SK-N-SH (cell line): ENCODE measurements at regions not wholly inside any gene's neighbourhood (a gene's known extent, or its start where the extent isn't known, plus 50 kb on each side); places are given as distances from the start of the nearest gene placed in this dataset.

Experiments
- CTCF ChIA-PET: fragments of 300-600, 350-600 bp; formaldehyde crosslinking; extraction: SDS; loops from one replicate; lab custom pipeline; 2021; lab: Yijun Ruan, JAX
- POLR2A ChIA-PET: fragments of 350-600 bp; sonication (Branson Sonifier 250); formaldehyde crosslinking; extraction: SDS; loops from one replicate; lab custom pipeline; 2020; ENCODE audit warnings: antibody characterized with exemption, inconsistent platforms; lab: Yijun Ruan, JAX
- DNase-seq: peaks from one replicate; pipeline ENCODE4 v3.0.0; 2012
- H2AFZ ChIP-seq: fragments of 200-600 bp; sonication (generic); 2 replicates; pipeline ENCODE4 v1.8.1; 2016; ENCODE audit warnings: antibody characterized with exemption, mild to moderate bottlenecking, low read depth
- H3F3A ChIP-seq: fragments of 200-600 bp; sonication (generic); replicated peaks from 2 replicates; pipeline ENCODE3; 2016; ENCODE audit warnings: antibody characterized with exemption, mild to moderate bottlenecking; ENCODE audit not compliant: insufficient read depth
- H3K27ac ChIP-seq, 2 experiments: fragments of 200-500 bp in 1 of 2; fragments of 200-600 bp in 1 of 2; sonication (Bioruptor generic) in 1 of 2; sonication (generic), shearing (Covaris generic) in 1 of 2; 2 replicates each; pipeline versions ENCODE4 v1.5.1 to v1.6.1; 2014 to 2016; ENCODE audit warnings: low read depth in 2 of 2, inconsistent platforms in 1 of 2, low read length in 1 of 2, mild to moderate bottlenecking in 1 of 2, mixed read lengths in 1 of 2
- H3K27me3 ChIP-seq: fragments of 200-600 bp; sonication (generic), shearing (Covaris generic); 2 replicates; pipeline ENCODE4 v1.6.1; 2016; ENCODE audit warnings: mixed run types; ENCODE audit not compliant: insufficient read depth
- H3K36me3 ChIP-seq, 2 experiments: fragments of 200-500 bp in 1 of 2; fragments of 200-600 bp in 1 of 2; sonication (Bioruptor generic) in 1 of 2; sonication (generic) in 1 of 2; replicated peaks in 1 of 2; 2 replicates each; pipeline versions ENCODE3 to v1.5.1; 2014 to 2016; ENCODE audit warnings: low read length in 1 of 2, mild to moderate bottlenecking in 1 of 2; ENCODE audit not compliant: insufficient read depth in 2 of 2, control insufficient read depth in 1 of 2
- H3K4me1 ChIP-seq, 2 experiments: fragments of 200-500 bp in 1 of 2; fragments of 200-600 bp in 1 of 2; sonication (Bioruptor generic) in 1 of 2; sonication (generic), shearing (Covaris generic) in 1 of 2; 2 replicates each; pipeline versions ENCODE4 v1.5.1 to v1.6.1; 2014 to 2016; ENCODE audit warnings: low read depth in 1 of 2, low read length in 1 of 2, mixed run types in 1 of 2; ENCODE audit not compliant: insufficient read depth in 2 of 2, control insufficient read depth in 1 of 2
- H3K4me2 ChIP-seq: fragments of 200-600 bp; sonication (generic), shearing (Covaris generic); 2 replicates; pipeline ENCODE4 v1.6.1; 2017; ENCODE audit warnings: mixed run types
- H3K4me3 ChIP-seq, 2 experiments: fragments of 200-500 bp in 1 of 2; fragments of 200-600 bp in 1 of 2; sonication (Bioruptor generic) in 1 of 2; sonication (generic), shearing (Covaris generic) in 1 of 2; 2 replicates each; pipeline versions ENCODE4 v1.5.1 to v1.8.1; 2014 to 2016; ENCODE audit warnings: low read depth in 2 of 2, inconsistent platforms in 1 of 2, low read length in 1 of 2, mild to moderate bottlenecking in 1 of 2, mixed read lengths in 1 of 2, moderate library complexity in 1 of 2
- H3K79me2 ChIP-seq: fragments of 200-600 bp; sonication (generic); 2 replicates; pipeline ENCODE4 v1.8.1; 2017; ENCODE audit warnings: mild to moderate bottlenecking; ENCODE audit not compliant: insufficient read depth
- H3K9ac ChIP-seq: fragments of 200-600 bp; sonication (generic); 2 replicates; pipeline ENCODE4 v1.6.1; 2017; ENCODE audit warnings: mixed run types
- H3K9me2 ChIP-seq: fragments of 200-600 bp; sonication (generic); 2 replicates; pipeline ENCODE4 v1.6.1; 2017; ENCODE audit warnings: mixed run types
- H3K9me3 ChIP-seq: fragments of 200-600 bp; sonication (generic); 2 replicates; pipeline ENCODE4 v1.6.1; 2017; ENCODE audit warnings: mixed run types, mild to moderate bottlenecking, moderate library complexity
- H4K20me1 ChIP-seq: fragments of 200-600 bp; sonication (generic); 2 replicates; pipeline ENCODE4 v1.6.1; 2017; ENCODE audit warnings: mild to moderate bottlenecking, mixed run types; ENCODE audit not compliant: insufficient read depth
- FOSL2 ChIP-seq: IDR thresholded peaks from 2 replicates; pipeline ENCODE4 v1.4.0; 2012; ENCODE audit warnings: low read depth, mild to moderate bottlenecking, moderate library complexity, borderline replicate concordance
- FOXJ3 ChIP-seq: sonication (generic); formaldehyde crosslinking; IDR thresholded peaks from 2 replicates; pipeline ENCODE4 v1.5.1; 2020; ENCODE audit warnings: mild to moderate bottlenecking, missing genetic modification reagents
- JUND ChIP-seq: IDR thresholded peaks from 2 replicates; pipeline ENCODE4 v1.4.0; 2012
- NFIC ChIP-seq: IDR thresholded peaks from 2 replicates; pipeline ENCODE4 v1.4.0; 2012; ENCODE audit warnings: borderline replicate concordance
- POLR2AphosphoS5 ChIP-seq: IDR thresholded peaks from 2 replicates; pipeline ENCODE4 v1.6.1; 2012; ENCODE audit warnings: low read depth, low read length
- RCOR1 ChIP-seq: fragments of 150-350 bp; IDR thresholded peaks from 2 replicates; pipeline ENCODE4 v1.6.1; 2017; ENCODE audit warnings: antibody characterized with exemption, low read length
- RFX5 ChIP-seq: IDR thresholded peaks from 2 replicates; pipeline ENCODE4 v1.6.1; 2012; ENCODE audit warnings: mild to moderate bottlenecking, improper control_type of control experiment, low read length
- RXRA ChIP-seq: IDR thresholded peaks from 2 replicates; pipeline ENCODE4 v1.4.0; 2012; ENCODE audit warnings: low read depth, mild to moderate bottlenecking, borderline replicate concordance
- SIN3A ChIP-seq: IDR thresholded peaks from 2 replicates; pipeline ENCODE4 v1.6.1; 2012; ENCODE audit warnings: low read depth, mild to moderate bottlenecking, low read length, moderate library complexity, borderline replicate concordance
- SMC3 ChIP-seq: IDR thresholded peaks from 2 replicates; pipeline ENCODE4 v1.6.1; 2012; ENCODE audit warnings: low read depth, low read length, improper control_type of control experiment
- TCF12 ChIP-seq: IDR thresholded peaks from 2 replicates; pipeline ENCODE4 v1.4.0; 2012
- TEAD4 ChIP-seq: IDR thresholded peaks from 2 replicates; pipeline ENCODE4 v1.4.0; 2012; ENCODE audit warnings: mild to moderate bottlenecking, borderline replicate concordance; ENCODE audit not compliant: insufficient read depth
- YY1 ChIP-seq: IDR thresholded peaks from 2 replicates; pipeline ENCODE4 v1.4.0; 2012; ENCODE audit warnings: low read depth, mild to moderate bottlenecking
- WGBS: methylation state at CpG from one replicate; pipeline ENCODE4 v1.1.6; 2017; ENCODE audit warnings: low lambda C conversion rate; 5-methylcytosine and 5-hydroxymethylcytosine counted together
- TF ChIP-seq, protein P1 (sequence below): IDR thresholded peaks from 2 replicates; pipeline ENCODE4 v1.4.0; 2012; ENCODE audit warnings: low read depth, borderline replicate concordance
- TF ChIP-seq, protein P2 (sequence below): fragments of 200-600 bp; sonication (generic); IDR thresholded peaks from 2 replicates; pipeline ENCODE4 v1.6.1; 2017; ENCODE audit warnings: antibody characterized with exemption, mild to moderate bottlenecking, moderate library complexity
- TF ChIP-seq, protein P3 (sequence below): fragments of 150-350 bp; IDR thresholded peaks from 2 replicates; pipeline ENCODE4 v1.6.1; 2016; ENCODE audit warnings: mild to moderate bottlenecking, low read depth, low read length
- TF ChIP-seq, protein P4 (sequence below): fragments of 150-350 bp; IDR thresholded peaks from 2 replicates; pipeline ENCODE4 v1.6.1; 2017; ENCODE audit warnings: antibody characterized with exemption, low read length, low read depth, borderline replicate concordance
- TF ChIP-seq, protein P5 (sequence below): IDR thresholded peaks from 2 replicates; pipeline ENCODE4 v1.4.0; 2012; ENCODE audit warnings: low read depth, borderline replicate concordance

DNA sequence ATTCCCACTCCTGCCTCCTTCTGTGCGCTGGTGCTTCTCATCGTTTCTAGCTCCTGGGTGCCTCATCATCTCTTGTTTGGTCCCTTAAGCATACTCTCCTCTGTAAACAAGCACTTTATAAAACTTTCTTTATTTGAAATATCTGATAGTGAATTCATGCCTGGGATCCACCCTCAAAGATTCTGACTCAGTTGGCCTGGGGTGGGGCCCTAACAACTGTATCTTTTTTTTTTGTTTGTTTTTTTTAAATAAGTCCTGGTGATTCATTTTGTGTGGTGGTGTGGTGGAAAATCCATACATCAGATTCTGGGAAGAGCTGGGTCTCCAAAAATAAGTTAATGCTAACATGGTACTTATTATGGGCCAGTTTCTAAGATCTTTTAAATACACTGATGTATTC is 678.3 kb downstream of the TOX3 start (continued):
- TF ChIP-seq, protein P1, sequence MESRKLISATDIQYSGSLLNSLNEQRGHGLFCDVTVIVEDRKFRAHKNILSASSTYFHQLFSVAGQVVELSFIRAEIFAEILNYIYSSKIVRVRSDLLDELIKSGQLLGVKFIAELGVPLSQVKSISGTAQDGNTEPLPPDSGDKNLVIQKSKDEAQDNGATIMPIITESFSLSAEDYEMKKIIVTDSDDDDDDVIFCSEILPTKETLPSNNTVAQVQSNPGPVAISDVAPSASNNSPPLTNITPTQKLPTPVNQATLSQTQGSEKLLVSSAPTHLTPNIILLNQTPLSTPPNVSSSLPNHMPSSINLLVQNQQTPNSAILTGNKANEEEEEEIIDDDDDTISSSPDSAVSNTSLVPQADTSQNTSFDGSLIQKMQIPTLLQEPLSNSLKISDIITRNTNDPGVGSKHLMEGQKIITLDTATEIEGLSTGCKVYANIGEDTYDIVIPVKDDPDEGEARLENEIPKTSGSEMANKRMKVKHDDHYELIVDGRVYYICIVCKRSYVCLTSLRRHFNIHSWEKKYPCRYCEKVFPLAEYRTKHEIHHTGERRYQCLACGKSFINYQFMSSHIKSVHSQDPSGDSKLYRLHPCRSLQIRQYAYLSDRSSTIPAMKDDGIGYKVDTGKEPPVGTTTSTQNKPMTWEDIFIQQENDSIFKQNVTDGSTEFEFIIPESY = no peak

DNA sequence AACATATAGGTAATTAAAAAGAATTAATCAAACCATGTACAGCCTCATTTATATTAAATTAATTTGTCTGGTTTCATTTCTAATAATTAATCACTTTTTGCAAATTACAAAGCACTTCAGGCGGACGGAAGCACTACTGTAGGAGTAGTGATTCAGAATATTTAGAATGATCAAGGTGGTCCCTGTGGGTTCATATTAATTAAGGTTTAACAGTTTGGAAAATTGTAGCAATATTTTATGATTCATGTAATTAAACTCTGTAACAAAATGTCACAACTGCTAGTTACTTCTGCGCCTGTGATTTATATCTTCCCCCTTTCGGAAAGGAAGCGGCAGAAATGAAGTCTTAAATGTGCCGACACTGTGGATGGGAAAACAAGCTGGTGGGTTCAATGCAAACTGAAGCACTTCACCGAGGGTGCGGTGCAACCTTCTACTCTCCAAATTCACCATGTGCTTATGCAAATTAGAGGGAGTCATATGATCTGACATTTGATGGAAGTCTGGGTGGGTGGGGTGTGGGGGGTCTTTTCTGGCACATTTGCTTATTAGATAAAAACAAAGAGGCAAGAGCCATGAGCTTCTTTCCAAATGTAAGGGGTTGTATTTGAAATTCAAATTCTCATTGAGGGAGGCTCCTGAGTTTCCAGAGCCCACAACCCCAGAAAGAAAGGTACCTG is 679.4 kb downstream of the TOX3 start:
- no peaks in the 10 kb centered on the region for H3F3A ChIP-seq
- POLR2A ChIA-PET = no interaction called here
- no peaks in the 10 kb centered on the region for H3K9me3 ChIP-seq
- no peaks in the 10 kb centered on the region for H3K27me3 ChIP-seq
- DNase-seq = no peak
- CTCF ChIA-PET = no interaction called here
- no peaks in the 10 kb centered on the region for H3K36me3 ChIP-seq
- no peak overlapping the region for H3K4me3 ChIP-seq
- no peaks in the 10 kb centered on the region; a peak in 1 of 4 replicates for H3K4me1 ChIP-seq
- no peak overlapping the region for H3K27ac ChIP-seq
- no peaks in the 10 kb centered on the region for H4K20me1 ChIP-seq
- no peak for TF ChIP-seq FOSL2
- TF ChIP-seq, protein P2, sequence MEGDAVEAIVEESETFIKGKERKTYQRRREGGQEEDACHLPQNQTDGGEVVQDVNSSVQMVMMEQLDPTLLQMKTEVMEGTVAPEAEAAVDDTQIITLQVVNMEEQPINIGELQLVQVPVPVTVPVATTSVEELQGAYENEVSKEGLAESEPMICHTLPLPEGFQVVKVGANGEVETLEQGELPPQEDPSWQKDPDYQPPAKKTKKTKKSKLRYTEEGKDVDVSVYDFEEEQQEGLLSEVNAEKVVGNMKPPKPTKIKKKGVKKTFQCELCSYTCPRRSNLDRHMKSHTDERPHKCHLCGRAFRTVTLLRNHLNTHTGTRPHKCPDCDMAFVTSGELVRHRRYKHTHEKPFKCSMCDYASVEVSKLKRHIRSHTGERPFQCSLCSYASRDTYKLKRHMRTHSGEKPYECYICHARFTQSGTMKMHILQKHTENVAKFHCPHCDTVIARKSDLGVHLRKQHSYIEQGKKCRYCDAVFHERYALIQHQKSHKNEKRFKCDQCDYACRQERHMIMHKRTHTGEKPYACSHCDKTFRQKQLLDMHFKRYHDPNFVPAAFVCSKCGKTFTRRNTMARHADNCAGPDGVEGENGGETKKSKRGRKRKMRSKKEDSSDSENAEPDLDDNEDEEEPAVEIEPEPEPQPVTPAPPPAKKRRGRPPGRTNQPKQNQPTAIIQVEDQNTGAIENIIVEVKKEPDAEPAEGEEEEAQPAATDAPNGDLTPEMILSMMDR = no peak
- no peak for TF ChIP-seq NFIC
- no peak for TF ChIP-seq POLR2AphosphoS5
- TF ChIP-seq SIN3A = no peak
- TF ChIP-seq, protein P3, sequence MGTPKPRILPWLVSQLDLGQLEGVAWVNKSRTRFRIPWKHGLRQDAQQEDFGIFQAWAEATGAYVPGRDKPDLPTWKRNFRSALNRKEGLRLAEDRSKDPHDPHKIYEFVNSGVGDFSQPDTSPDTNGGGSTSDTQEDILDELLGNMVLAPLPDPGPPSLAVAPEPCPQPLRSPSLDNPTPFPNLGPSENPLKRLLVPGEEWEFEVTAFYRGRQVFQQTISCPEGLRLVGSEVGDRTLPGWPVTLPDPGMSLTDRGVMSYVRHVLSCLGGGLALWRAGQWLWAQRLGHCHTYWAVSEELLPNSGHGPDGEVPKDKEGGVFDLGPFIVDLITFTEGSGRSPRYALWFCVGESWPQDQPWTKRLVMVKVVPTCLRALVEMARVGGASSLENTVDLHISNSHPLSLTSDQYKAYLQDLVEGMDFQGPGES = no peak
- TF ChIP-seq TEAD4 = no peak
- TF ChIP-seq TCF12 = no peak
- TF ChIP-seq SMC3 = no peak
- TF ChIP-seq RFX5 = no peak
- TF ChIP-seq JUND = no peak
- no peak for TF ChIP-seq RXRA
- TF ChIP-seq FOXJ3 (CRISPR knock-in tag) = no peak
- TF ChIP-seq, protein P1 = no peak
- TF ChIP-seq RCOR1 = no peak
- TF ChIP-seq, protein P4, sequence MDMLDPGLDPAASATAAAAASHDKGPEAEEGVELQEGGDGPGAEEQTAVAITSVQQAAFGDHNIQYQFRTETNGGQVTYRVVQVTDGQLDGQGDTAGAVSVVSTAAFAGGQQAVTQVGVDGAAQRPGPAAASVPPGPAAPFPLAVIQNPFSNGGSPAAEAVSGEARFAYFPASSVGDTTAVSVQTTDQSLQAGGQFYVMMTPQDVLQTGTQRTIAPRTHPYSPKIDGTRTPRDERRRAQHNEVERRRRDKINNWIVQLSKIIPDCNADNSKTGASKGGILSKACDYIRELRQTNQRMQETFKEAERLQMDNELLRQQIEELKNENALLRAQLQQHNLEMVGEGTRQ = no peak
- no peak for TF ChIP-seq YY1
- TF ChIP-seq, protein P5, sequence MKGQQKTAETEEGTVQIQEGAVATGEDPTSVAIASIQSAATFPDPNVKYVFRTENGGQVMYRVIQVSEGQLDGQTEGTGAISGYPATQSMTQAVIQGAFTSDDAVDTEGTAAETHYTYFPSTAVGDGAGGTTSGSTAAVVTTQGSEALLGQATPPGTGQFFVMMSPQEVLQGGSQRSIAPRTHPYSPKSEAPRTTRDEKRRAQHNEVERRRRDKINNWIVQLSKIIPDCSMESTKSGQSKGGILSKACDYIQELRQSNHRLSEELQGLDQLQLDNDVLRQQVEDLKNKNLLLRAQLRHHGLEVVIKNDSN = no peak
- TF ChIP-seq, all 33 proteins: peak for 0
- WGBS = 70% methylated on average over 8 of the region's 8 CpGs
- no peaks in the 10 kb centered on the region for H3K79me2 ChIP-seq
- H3K9ac ChIP-seq = no peak overlapping the region
- H2AFZ ChIP-seq = no peak overlapping the region
- H3K9me2 ChIP-seq = no peaks in the 10 kb centered on the region
- no peak overlapping the region for H3K4me2 ChIP-seq
